GM21515 (cell line): ENCODE measurements at regions not wholly inside any gene's neighbourhood (a gene's known extent, or its start where the extent isn't known, plus 50 kb on each side); places are given as distances from the start of the nearest gene placed in this dataset.
"Not testable (repeated sequence)": the region's sequence is repeated elsewhere in the genome, so short reads cannot be mapped to it uniquely, and the experiment has no call there.

ENCODE experiments used
- ATAC-seq: cut with Tn5 transposase; IDR thresholded peaks from one replicate; pipeline ENCODE4 v1.9.1; 2021; ENCODE audit not compliant: unreplicated experiment

DNA sequence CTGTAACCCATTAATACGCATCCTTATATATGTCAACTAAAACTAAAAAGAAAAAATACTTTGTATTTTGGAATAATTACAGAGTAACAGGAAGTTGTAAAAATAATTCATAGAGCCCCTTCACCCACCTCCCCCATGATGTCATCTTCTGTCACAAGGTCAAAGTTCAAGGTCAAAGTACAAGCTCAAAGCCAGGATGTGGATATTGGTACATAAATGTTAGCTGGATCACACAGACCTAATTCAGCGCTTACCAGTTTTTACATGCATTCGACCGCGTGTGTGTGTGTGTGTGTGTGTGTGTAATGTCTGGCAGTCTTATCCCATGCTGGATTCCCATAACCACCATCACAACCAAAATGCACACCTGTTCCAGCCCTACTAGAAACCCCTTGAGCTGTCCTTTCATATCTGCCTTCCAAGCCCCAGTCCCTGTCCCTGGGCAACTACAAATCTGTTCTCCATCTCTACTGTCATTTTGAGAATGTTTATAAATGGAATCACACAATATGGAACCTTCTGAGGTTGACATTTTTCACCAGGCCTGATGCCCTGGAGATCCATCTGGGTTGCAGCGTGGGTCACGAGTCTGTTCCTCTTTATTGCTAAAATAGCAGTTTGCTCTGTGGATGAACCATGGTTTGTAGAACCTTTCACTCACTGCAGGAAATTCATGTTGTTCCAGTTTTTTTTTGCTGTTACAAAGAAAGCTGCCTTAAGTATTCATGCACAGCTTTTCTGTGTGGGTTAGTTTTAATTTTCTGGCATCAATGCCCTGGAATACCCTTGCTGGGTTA lies 153.6 kb upstream of the PITRM1 start:
- no peak for ATAC-seq

DNA sequence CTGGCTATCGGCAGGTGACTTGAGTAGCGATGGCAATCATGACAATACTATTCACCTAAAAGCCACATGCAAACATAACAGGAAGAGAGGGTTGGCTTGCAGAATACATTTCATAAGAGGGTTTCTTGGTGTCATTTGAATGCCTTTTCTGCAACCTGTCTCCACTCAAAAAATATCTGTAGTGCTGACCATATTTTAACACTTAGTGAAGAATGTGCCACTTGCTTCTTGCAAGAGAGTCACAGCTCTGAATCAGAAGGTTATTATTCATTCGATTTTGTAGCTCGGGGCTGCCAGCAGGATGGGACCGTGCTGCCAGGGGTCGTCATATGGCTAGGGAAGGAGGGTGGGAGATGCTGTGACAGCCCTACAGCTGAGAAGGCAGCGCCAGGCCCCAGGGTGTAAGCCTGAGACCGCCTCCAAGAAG lies 152.0 kb upstream of the PITRM1 start:
- no peak for ATAC-seq

DNA sequence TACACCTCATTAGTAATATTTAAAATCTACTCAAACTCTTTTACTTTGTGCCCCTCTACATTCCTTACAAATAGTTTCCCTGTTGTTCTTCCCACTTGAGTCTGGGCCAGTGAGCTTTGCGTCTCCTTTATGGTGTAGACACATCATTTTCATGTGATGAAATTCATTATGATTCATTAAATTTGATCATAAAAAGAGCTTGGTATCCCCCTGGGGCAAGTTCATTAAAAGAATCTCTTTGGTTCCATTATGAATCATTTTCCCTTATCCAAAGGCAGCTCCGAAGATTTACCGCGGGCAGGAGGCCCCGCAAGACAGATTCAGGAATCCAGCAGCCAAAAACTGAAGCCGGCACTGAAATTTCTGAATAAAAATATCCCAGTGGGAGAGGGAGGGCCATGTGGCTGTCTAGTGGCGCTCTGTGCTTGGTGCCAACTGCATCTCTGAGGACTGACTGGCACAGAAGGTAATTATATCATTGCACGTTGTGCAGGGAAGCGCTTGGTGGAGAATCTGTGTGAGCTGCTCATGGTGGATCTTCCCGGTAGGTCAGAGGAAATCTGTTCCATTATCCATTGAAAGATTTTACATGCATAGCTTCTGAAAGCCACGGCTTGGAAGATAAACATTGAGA lies 151.4 kb upstream of the PITRM1 start:
- no peak for ATAC-seq

DNA sequence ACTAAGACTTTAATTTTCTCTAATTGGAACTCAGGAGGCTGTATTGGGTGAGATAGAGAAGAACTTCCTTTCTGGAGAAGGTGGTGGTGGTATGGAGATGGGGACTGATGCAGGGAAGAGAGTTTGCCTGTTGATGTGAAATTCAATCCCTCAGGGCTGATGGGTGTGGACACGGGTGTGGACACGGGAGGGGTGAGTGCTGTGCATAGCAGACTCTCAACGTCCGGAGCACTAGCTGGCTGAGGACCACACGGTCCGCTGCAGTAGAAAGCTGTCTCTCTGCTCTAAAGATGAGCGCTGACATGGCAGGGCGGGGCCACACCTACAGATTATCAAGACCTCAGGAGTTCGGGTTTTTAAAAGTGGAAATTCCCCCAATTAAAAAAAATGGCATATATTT lies 148.5 kb upstream of the PITRM1 start:
- no peak for ATAC-seq

DNA sequence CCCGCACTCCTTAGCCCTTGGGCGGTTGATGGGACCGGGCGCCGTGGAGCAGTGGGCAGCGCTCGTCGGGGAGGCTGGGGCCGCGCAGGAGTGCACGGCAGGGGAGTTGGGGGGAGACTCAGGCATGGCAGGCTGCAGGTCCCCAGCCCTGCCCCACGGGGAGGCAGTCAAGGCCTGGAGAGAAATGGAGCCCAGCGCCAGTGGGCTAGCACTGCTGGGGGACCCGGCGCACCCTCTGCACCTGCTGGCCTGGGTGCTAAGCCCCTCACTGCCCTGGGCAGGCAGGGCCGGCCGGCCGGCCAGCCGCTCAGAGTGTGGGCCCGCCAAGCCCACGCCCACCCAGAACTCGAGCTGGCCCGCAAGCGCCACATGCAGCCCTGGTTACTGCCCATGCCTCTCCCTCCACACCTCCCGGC lies 147.2 kb upstream of the PITRM1 start:
- ATAC-seq = no peak

DNA sequence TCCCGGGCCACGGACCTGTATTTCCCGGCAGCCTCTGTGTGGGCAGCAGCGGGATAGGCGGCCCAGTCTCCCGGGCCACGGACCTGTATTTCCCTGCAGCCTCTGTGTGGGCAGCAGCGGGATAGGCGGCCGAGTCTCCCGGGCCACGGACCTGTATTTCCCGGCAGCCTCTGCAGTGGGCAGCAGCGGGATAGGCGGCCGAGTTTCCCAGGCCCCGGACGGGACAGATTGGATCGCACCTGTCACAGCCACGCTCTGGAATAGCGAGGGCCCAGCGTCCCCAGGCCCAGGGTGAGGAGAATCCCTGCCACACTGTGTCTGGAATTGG lies 145.9 kb upstream of the PITRM1 start:
- ATAC-seq = not testable (repeated sequence)

DNA sequence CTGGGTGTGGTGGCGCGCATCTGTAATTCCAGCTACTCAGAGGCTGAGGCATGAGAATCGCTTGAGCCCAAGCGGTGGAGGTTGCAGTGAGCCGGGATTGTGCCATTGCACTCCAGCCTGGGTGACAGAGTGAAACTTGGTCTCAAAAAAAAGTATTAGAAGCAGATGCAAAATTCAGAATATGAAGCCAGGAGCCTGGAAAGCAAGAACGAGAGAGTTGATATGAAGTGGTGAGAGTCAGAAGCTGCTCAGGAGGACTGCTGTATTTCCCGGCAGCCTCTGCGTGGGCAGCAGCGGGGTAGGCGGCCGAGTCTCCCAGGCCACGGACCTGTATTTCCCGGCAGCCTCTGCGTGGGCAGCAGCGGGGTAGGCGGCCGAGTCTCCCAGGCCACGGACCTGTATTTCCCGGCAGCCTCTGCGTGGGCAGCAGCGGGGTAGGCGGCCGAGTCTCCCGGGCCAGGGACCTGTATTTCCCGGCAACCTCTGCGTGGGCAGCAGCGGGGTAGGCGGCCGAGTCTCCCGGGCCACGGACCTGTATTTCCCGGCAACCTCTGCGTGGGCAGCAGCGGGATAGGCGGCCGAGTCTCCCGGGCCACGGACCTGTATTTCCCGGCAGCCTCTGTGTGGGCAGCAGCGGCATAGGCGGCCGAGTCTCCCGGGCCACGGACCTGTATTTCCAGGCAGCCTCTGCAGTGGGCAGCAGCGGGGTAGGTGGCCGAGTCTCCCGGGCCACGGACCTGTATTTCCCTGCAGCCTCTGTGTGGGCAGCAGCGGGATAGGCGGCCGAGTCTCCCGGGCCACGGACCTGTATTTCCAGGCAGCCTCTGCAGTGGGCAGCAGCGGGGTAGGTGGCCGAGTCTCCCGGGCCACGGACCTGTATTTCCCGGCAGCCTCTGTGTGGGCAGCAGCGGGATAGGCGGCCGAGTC lies 145.2 kb upstream of the PITRM1 start:
- not testable (repeated sequence) for ATAC-seq

DNA sequence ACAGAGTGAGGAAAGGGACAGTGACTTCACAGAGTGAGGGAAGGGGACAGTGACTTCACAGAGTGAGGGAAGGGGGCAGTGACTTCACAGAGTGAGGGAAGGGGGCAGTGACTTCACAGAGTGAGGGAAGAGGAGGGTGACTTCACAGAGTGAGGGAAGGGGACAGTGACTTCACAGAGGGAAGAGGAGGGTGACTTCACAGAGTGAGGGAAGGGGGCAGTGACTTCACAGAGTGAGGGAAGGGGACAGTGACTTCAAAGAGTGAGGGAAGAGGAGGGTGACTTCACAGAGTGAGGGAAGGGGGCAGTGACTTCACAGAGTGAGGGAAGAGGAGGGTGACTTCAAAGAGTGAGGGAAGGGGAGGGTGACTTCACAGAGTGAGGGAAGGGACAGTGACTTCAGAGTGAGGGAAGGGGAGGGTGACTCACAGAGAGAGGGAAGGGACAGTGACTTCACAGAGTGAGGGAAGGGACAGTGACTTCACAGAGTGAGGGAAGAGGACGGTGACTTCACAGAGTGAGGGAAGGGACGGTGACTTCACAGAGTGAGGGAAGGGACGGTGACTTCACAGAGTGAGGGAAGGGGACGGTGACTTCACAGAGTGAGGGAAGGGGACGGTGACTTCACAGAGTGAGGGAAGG lies 142.0 kb upstream of the PITRM1 start:
- not testable (repeated sequence) for ATAC-seq

DNA sequence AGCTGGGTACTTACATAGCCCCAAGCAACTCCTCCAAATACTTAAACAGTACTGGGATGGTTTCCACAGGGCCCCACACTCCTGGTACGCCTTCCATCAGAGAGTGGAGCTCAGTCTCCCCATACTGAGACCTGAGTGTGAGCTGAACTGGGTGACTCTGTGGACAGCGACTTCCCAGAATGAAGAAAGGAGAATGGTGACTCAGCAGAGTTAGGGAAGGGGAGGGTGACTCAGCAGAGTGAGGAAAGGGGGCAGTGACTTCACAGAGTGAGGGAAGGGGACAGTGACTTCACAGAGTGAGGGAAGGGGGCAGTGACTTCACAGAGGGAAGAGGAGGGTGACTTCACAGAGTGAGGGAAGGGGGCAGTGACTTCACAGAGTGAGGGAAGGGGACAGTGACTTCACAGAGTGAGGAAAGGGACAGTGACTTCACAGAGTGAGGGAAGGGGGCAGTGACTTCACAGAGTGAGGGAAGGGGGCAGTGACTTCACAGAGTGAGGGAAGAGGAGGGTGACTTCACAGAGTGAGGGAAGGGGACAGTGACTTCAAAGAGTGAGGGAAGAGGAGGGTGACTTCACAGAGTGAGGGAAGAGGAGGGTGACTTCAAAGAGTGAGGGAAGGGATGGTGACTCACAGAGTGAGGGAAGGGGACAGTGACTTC lies 141.3 kb upstream of the PITRM1 start:
- not testable (repeated sequence) for ATAC-seq

DNA sequence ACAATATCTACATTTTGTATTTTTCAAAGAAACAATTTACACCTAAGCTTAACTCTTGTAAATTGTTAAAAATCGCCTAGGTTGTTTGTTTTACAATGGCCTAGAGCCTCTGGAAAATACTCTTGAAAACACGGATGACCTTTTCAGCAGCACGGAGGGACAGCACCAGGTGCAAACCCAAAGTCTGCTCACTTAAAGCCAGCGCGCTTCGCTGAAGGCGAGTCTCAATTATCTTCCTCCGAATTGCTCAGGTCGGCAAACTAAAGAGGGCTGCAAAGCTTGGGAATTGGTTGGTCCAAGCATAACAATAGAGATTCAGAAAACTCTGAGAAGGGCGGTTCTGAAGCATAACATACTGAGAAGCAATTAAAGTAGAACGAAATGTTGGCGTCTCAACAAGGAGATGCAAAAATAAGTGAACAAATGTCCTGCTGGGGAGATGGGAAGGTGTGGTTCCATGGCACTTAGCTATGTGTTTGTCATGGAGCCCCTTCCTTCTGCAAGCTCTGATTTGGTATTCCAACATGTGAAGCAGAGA lies 139.9 kb upstream of the PITRM1 start:
- ATAC-seq = no peak

DNA sequence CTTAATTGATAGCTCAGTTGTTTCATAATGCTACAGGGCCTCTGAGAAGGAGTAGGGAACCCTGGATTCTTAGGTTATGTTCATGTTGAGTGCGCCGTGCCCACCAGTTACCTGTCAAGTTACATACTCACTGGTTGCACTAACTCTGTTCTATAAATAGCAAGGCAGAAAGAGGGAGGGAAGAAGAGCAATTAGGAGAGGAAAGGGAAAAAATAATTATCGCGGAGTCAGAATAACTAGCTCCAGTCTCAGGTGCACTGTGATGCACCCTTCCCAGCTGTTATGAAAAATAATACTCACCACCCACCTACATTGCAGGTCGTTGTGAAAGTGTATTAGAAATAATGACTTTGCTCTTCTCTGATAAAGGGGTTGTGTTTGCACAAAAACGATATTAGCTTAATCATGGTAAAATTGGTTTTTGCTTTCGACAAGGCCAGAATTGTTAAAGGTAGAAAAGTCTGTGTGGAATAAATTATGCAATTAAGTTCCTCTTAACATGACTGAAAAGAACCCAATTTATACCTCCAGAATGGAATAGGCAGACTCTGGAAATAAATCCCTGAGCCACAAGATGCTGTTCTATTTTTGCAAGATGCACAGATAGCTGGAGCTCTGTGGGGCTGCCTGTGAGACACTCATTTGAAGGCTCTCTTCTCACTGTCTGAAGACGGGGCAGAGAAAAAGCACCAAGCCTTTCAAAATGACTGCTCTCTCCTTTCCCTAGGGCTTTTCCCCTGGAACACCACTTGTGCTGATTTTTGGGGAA lies 137.6 kb upstream of the PITRM1 start:
- ATAC-seq = no peak

DNA sequence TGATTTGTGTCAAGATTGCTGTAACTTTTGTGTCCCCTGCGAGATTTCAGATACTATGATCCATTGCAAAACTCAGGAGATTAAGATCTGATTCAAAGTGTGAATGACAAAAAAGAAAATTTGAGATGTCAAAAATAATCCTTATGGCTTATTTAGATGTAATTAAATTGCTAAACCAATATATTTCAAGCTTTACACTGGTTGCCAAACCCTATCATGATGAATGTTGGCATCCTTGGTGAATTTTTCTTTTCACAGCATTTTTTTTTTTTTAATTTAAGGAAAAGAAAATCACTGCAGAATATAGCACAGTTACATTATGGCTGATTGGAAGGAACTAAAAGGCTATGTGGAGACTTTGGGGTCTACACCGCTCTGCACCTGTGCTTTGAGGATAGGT lies 133.5 kb upstream of the PITRM1 start:
- no peak for ATAC-seq

DNA sequence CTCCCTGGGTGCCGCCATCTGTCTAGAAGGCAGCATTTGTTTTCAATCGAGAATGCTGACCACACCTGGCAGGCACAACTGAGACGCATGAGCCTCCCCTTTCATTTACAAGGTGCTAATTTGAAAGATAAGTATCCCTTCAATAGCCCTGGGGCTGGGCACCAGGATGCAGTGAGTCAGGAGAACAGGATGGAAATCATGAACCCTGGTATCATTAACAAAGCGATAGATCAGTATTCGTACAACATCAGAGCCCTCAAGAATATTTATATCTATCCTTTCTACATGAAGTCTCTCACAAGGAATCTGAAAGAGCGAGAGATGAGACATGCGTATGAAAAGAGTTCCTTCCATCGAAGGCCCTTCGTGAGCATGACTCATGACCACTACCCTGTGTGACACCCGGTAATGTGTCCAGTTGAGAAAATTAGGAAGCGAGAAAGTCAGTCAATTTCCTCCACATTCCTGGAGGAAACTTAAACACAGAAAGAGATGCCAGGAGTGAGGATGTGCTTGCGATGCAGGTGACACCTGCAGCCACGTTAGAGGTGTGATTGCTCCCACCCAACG lies 123.1 kb upstream of the PITRM1 start:
- ATAC-seq = no peak

DNA sequence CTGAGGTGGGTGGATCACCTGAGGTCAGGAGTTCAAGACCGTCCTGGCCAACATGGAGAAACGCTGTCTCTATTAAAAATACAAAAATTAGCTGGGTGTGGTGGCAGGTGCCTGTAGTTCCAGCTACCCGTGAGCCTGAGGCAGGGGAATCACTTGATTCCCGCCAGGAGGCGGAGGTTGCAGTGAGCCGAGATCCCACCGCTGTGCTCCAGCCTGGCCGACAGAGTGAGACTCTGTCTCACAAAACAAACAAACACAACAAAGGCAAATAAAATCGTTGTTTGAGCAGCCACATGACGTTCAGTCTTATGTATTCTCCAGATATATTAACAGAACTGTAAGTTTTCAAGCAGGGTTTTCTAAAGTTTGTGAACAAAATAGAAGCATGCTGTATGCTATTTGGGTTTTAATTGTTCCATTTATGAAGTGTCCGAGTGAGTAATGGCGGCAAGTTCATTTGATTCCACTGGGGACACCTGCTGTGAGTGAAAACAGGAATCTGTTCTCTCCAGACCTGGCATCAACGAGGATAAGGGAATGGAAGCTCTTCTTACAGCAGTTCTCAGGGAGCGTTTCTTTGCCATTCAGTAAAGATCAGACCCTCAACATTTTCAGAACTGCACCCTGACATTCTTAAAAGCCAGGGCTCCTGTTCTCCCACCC lies 122.5 kb upstream of the PITRM1 start:
- no peak for ATAC-seq

DNA sequence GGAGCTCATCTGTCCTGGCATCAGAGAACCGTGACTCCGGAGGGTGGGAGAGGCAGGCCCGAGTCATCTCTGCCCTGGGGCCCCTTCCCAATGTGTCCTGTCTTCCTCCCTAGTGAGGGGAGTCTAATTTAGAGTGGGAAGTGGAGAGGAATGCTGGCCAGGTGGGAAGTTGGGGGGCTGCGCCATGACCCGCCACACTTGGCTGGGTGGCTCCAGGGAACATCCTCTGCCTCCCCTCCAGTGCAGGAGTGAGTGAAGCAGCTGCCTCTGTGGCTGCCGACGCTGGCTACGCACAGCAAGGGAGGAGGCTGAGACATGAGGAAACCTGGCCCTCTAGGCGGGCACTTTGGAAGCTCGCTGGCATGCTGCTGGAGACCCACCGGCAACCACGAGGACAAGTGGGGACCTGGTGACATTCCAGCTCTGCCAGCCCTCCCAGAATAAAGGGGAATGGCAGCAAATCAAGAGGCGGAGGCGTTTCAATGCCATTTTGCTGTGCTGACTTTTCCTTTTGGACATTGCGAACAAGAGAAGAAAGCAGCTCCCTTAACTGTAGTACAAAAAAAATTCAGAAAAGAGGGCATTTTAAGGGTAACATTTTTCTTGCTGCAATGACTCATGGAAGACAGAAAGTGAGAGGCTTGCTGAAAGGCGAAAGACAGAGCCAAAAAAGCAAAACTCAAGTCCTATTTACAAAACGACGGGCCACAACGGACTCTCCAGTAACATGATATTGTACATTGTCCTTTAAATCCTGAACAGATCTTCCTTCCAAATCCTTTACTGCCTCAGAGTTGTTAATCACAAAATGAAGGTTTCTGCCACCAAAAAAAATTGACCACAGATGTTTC lies 121.2 kb upstream of the PITRM1 start:
- no peak for ATAC-seq

DNA sequence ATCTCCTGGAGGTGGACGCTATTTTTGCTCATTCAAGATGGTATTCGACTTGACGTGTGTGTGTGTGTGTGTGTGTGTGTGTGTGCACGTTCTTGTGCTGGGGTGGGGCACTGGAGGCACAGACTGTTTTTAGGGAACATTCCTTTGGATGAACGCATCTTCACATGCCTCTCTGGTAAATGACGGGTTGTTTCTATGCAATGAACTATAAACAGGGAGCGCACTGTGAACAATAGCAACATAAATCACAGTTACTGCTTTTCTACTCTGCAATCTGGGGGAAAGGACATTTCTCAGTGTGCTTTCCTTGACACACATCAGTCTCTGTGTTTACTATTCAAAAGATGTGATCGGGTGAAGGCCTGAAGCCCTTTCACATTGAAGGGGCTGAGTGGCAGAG lies 120.1 kb upstream of the PITRM1 start:
- no peak for ATAC-seq

DNA sequence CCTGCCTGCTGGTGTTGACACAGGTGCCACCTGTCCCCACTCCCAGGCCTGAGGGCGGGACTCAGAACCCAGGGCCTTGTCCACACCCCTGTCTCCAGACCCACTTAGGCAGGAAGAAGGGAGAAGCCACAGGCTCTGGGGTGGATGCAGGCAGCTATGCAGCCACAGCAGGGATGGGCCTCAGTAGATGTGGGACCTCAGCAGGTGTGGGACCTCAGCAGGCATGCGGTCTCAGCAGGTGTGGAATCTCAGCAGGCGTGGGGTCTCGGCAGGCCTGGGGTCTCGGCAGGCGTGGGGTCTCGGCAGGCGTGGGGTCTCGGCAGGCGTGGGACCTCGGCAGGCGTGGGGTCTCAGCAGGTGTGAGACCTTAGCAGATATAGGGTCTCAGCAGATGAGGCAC lies 118.0 kb upstream of the PITRM1 start:
- no peak for ATAC-seq
